Endothelial cell of umbilical vein (primary cell): ENCODE measurements at regions not wholly inside any gene's neighbourhood (a gene's known extent, or its start where the extent isn't known, plus 50 kb on each side); places are given as distances from the start of the nearest gene placed in this dataset.

Source experiments
- BruUV-seq: library from RNA; stranded (reverse); fragments of 400-500 nt; replicated peaks from 2 replicates; lab custom pipeline; 2021; lab: Mats Ljungman, UMichigan
- CTCF ChIA-PET: fragments of 300-600, 350-600 bp; sonication (Branson Sonifier 250); formaldehyde crosslinking; loops from one replicate; lab custom pipeline; 2021; ENCODE audit warnings: antibody characterized with exemption, inconsistent platforms; lab: Charles Lee
- POLR2A ChIA-PET: fragments of 300-600, 350-600 bp; sonication (Branson Sonifier 250); formaldehyde crosslinking; loops from one replicate; lab custom pipeline; 2021; ENCODE audit warnings: antibody characterized with exemption, inconsistent platforms; lab: Charles Lee
- DNase-seq: peaks from one replicate; pipeline ENCODE4 v3.0.0-alpha.2; 2011; ENCODE audit warnings: low read depth, low spot score
- FAIRE-seq: peaks from 2 replicates; lab custom pipeline; 2011; peaks lifted over from hg19 to GRCh38; lab: Jason Lieb, UNC
- H2AFZ ChIP-seq: 2 replicates; pipeline ENCODE4 v1.6.0; 2012; ENCODE audit warnings: low read depth, low read length, control low read depth, inconsistent platforms
- H3K27ac ChIP-seq: 2 replicates; pipeline ENCODE4 v1.5.1; 2011; ENCODE audit warnings: low read depth, mild to moderate bottlenecking, control low read depth, low read length, moderate library complexity; ENCODE audit not compliant: insufficient read depth
- H3K27me3 ChIP-seq, 2 experiments: 2 replicates each; pipeline versions ENCODE4 v1.6.0 to v1.6.1; 2011; ENCODE audit warnings: low read length in 2 of 2, mixed read lengths in 1 of 2; ENCODE audit not compliant: control insufficient read depth in 2 of 2, insufficient read depth in 2 of 2
- H3K36me3 ChIP-seq, 2 experiments: 2 replicates in 1 of 2; 3 replicates in 1 of 2; pipeline ENCODE4 v1.5.1; 2011; ENCODE audit warnings: low read length in 2 of 2, mild to moderate bottlenecking in 1 of 2, moderate library complexity in 1 of 2; ENCODE audit not compliant: control insufficient read depth in 2 of 2, insufficient read depth in 2 of 2; ENCODE audit errors: extremely low read depth in 1 of 2
- H3K4me1 ChIP-seq: 3 replicates; pipeline ENCODE4 v1.5.1; 2011; ENCODE audit warnings: mild to moderate bottlenecking, low read length; ENCODE audit not compliant: control insufficient read depth, insufficient read depth; ENCODE audit errors: extremely low read depth
- H3K4me2 ChIP-seq: 2 replicates; pipeline ENCODE4 v1.6.1; 2011; ENCODE audit warnings: low read length, control low read depth, mixed read lengths; ENCODE audit not compliant: insufficient read depth
- H3K4me3 ChIP-seq, 3 experiments: fragments of 200-600 bp in 1 of 3; sonication (generic), shearing (Covaris generic) in 1 of 3; replicated peaks in 1 of 3; 2 replicates each; pipeline ENCODE4 v1.5.1; 2011 to 2016; ENCODE audit warnings: control low read depth in 3 of 3, low read length in 3 of 3, mild to moderate bottlenecking in 2 of 3, inconsistent platforms in 1 of 3, low read depth in 1 of 3, moderate library complexity in 1 of 3; ENCODE audit not compliant: insufficient read depth in 1 of 3
- H3K79me2 ChIP-seq: 2 replicates; pipeline ENCODE4 v1.6.0; 2012; ENCODE audit warnings: low read length, inconsistent platforms; ENCODE audit not compliant: control insufficient read depth, insufficient read depth
- H3K9ac ChIP-seq: replicated peaks from 2 replicates; pipeline ENCODE3; 2011; ENCODE audit warnings: low read length, control low read depth; ENCODE audit not compliant: insufficient read depth; ENCODE audit errors: extremely low read depth
- H3K9me1 ChIP-seq: replicated peaks from 3 replicates; pipeline ENCODE4 v1.6.0; 2011; ENCODE audit warnings: mild to moderate bottlenecking, low read length; ENCODE audit not compliant: control insufficient read depth, insufficient read depth; ENCODE audit errors: extremely low read depth
- H3K9me3 ChIP-seq: replicated peaks from 2 replicates; pipeline ENCODE4 v1.5.1; 2012; ENCODE audit warnings: low read length, inconsistent platforms; ENCODE audit not compliant: control insufficient read depth, insufficient read depth
- H4K20me1 ChIP-seq: replicated peaks from 2 replicates; pipeline ENCODE3; 2011; ENCODE audit warnings: mild to moderate bottlenecking, low read length; ENCODE audit not compliant: control insufficient read depth, insufficient read depth; ENCODE audit errors: extremely low read depth
- EZH2 ChIP-seq: IDR thresholded peaks from 2 replicates; pipeline ENCODE4 v1.6.1; 2012; ENCODE audit warnings: borderline replicate concordance, low read depth, mild to moderate bottlenecking, moderate library complexity, low read length, inconsistent platforms; ENCODE audit not compliant: severe bottlenecking
- FOS ChIP-seq: IDR thresholded peaks from 2 replicates; pipeline ENCODE4 v1.6.1; 2011; ENCODE audit warnings: mild to moderate bottlenecking, low read length, moderate library complexity, borderline replicate concordance; ENCODE audit not compliant: insufficient read depth
- GATA2 ChIP-seq: IDR thresholded peaks from 2 replicates; pipeline ENCODE4 v1.7.0; 2011; ENCODE audit warnings: low read depth, mild to moderate bottlenecking, moderate library complexity, mixed read lengths, low read length; ENCODE audit not compliant: insufficient read length, insufficient read depth
- JUN ChIP-seq: IDR thresholded peaks from 2 replicates; pipeline ENCODE4 v1.6.1; 2011; ENCODE audit warnings: borderline replicate concordance, low read depth; ENCODE audit not compliant: insufficient read length, insufficient read depth
- MYC ChIP-seq: IDR thresholded peaks from one replicate; pipeline ENCODE4 v1.6.1; 2011; ENCODE audit warnings: mild to moderate bottlenecking, low read depth, low read length
- POLR2A ChIP-seq: IDR thresholded peaks from 2 replicates; pipeline ENCODE4 v1.6.1; 2012; ENCODE audit warnings: low read depth, mild to moderate bottlenecking, control low read depth, low read length
- POLR2AphosphoS5 ChIP-seq: IDR thresholded peaks from 2 replicates; pipeline ENCODE4 v1.6.1; 2012; ENCODE audit warnings: low read depth, mild to moderate bottlenecking, control low read depth, low read length, moderate library complexity; ENCODE audit not compliant: insufficient read depth
- dilution Hi-C: fragments of 300-500 bp; cut with MboI; formaldehyde crosslinking; loops from one replicate; pipeline ENCODE4 v1.15.0; 2019; ENCODE audit warnings: low sequenced_read_pairs; ENCODE audit not compliant: extremely low pct_ligation_motif_present
- intact Hi-C: fragments of 100-400 bp; cut with micrococcal nuclease; formaldehyde crosslinking; loops from one replicate; pipeline ENCODE4 v1.10.0; 2022
- TF ChIP-seq, protein P1 (sequence below), 2 donors: IDR thresholded peaks; 1 replicate in 1 of 2; 2 replicates in 1 of 2; pipeline ENCODE4 v1.5.1; 2011; ENCODE audit warnings: low read length in 2 of 2, mild to moderate bottlenecking in 2 of 2, moderate library complexity in 2 of 2, control low read depth in 1 of 2, inconsistent platforms in 1 of 2, low read depth in 1 of 2; ENCODE audit not compliant: insufficient read depth in 1 of 2; ENCODE audit errors: extremely low read depth in 1 of 2
- TF ChIP-seq, protein P2 (sequence below): IDR thresholded peaks from 2 replicates; pipeline ENCODE4 v1.6.1; 2011; ENCODE audit not compliant: insufficient read depth, insufficient read length

DNA sequence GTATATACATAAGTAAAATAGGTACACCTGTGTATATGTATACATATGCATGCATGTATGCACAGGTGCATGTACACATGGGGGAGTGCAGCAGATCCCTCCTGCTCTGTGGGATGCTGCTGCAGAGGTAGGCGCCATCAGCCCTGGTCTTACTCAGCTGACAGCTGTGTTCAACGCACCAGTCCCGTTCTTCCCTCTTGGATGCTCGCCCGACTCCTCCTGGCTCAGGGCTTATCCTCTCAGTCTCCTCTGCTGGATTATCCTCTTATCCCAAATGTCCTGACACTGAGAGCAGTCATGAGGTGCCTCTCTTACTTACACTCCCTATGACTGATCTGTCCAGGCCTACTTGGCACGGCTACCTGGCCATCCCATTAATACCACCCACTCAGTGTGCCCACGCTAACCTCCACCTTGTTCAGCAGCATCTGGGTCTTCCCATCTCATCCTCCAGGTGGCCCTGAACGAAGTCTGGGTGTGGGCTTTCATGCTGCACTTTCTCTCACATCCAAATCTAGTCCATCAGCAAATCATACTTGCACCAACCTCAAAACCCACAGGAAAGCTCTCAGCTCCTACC, 357.1 kb downstream of the TCERG1L start:
- Histone ChIP-seq H4K20me1 (no peaks in the 10 kb centered on the region), H3K9me3 (peaks cover 15% of the 10 kb centered on the region), H3K9me1 (no peaks in the 10 kb centered on the region), H3K27me3 (no peaks in the 10 kb centered on the region), H3K4me1 (no peaks in the 10 kb centered on the region), H2AFZ (no peak overlapping the region), H3K27ac (no peak overlapping the region), H3K79me2 (no peaks in the 10 kb centered on the region), H3K36me3 (no peaks in the 10 kb centered on the region), H3K4me2 (no peak overlapping the region), H3K4me3 (no peak overlapping the region), H3K9ac (no peak overlapping the region)
- ChIA-PET CTCF (no interaction called here), POLR2A (no interaction called here)
- DNase-seq (no peak), FAIRE-seq (no peak)
- BruUV-seq = no TSS peak
- intact Hi-C loops = no loop called here
- dilution Hi-C loops = no loop called here
- no peak for TF ChIP-seq POLR2AphosphoS5
- TF ChIP-seq FOS = no peak
- TF ChIP-seq, protein P1, sequence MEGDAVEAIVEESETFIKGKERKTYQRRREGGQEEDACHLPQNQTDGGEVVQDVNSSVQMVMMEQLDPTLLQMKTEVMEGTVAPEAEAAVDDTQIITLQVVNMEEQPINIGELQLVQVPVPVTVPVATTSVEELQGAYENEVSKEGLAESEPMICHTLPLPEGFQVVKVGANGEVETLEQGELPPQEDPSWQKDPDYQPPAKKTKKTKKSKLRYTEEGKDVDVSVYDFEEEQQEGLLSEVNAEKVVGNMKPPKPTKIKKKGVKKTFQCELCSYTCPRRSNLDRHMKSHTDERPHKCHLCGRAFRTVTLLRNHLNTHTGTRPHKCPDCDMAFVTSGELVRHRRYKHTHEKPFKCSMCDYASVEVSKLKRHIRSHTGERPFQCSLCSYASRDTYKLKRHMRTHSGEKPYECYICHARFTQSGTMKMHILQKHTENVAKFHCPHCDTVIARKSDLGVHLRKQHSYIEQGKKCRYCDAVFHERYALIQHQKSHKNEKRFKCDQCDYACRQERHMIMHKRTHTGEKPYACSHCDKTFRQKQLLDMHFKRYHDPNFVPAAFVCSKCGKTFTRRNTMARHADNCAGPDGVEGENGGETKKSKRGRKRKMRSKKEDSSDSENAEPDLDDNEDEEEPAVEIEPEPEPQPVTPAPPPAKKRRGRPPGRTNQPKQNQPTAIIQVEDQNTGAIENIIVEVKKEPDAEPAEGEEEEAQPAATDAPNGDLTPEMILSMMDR (IDR thresholded peaks at IDR 0.05; ENCODE audit: extremely low read depth in 1 of 2, insufficient read depth in 1 of 2, low read depth in 1 of 2, low read length in 2 of 2) = no peak
- no peak for TF ChIP-seq MYC
- TF ChIP-seq JUN = no peak
- TF ChIP-seq, protein P2, sequence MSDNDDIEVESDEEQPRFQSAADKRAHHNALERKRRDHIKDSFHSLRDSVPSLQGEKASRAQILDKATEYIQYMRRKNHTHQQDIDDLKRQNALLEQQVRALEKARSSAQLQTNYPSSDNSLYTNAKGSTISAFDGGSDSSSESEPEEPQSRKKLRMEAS = no peak
- no peak for TF ChIP-seq EZH2
- no peak for TF ChIP-seq POLR2A
- TF ChIP-seq GATA2 = no peak
